ENCODE measurements at regions not wholly inside any gene's neighbourhood (a gene's known extent, or its start where the extent isn't known, plus 50 kb on each side); places are given as distances from the start of the nearest gene placed in this dataset.

- CTCF ChIA-PET (ENCODE audit: low intra/inter-chr PET ratio, low total read pairs) = no interaction called here
- H3K79me2 ChIP-seq (ENCODE audit: insufficient read depth, low read length) = no peaks in the 10 kb centered on the region
Measured at GRCh38 chr3:137282871-137283270, 325.1 kb downstream of the IL20RB start.

More at GRCh38 chr3:137282871-137283270, 325.1 kb downstream of the IL20RB start:
- no peaks in the 10 kb centered on the region for H3K4me1 ChIP-seq (ENCODE audit: insufficient read depth, low read length)
- in situ Hi-C loops (cut with HindIII; ENCODE audit: extremely low pct_ligation_motif_present, low pct_unique_long_range_greater_than_20kb) (no loop called here), intact Hi-C loops (cut with micrococcal nuclease; ENCODE audit: unreplicated experiment) (no loop called here)
- H2AFZ ChIP-seq (ENCODE audit: low read length) = no peak overlapping the region
- DNase-seq (ENCODE audit: low spot score) (no peak), FAIRE-seq (no peak), ATAC-seq (no peak)
- no peaks in the 10 kb centered on the region for H3K36me3 ChIP-seq (replicated peaks in 1 of 2; ENCODE audit: control insufficient read depth in 1 of 2, insufficient read depth in 2 of 2, low read length in 2 of 2)
- BruUV-seq (replicated peaks) = no TSS peak
- no peak overlapping the region for H3K4me3 ChIP-seq (replicated peaks in 1 of 3; ENCODE audit: insufficient read depth in 1 of 3, low read depth in 2 of 3, low read length in 3 of 3)
- H3K27ac ChIP-seq (ENCODE audit: extremely low read length, insufficient read depth, low read length) = no peak overlapping the region
- no peaks in the 10 kb centered on the region for H3K9me3 ChIP-seq (ENCODE audit: low read length)
- H3K9ac ChIP-seq (ENCODE audit: insufficient read depth, low read depth, low read length) = no peak overlapping the region
- POLR2A ChIA-PET = no interaction called here
- H3K4me2 ChIP-seq (ENCODE audit: low read depth, low read length) = no peak overlapping the region
- H4K20me1 ChIP-seq (ENCODE audit: insufficient read depth, low read length) = no peaks in the 10 kb centered on the region
- TF ChIP-seq, protein P1, sequence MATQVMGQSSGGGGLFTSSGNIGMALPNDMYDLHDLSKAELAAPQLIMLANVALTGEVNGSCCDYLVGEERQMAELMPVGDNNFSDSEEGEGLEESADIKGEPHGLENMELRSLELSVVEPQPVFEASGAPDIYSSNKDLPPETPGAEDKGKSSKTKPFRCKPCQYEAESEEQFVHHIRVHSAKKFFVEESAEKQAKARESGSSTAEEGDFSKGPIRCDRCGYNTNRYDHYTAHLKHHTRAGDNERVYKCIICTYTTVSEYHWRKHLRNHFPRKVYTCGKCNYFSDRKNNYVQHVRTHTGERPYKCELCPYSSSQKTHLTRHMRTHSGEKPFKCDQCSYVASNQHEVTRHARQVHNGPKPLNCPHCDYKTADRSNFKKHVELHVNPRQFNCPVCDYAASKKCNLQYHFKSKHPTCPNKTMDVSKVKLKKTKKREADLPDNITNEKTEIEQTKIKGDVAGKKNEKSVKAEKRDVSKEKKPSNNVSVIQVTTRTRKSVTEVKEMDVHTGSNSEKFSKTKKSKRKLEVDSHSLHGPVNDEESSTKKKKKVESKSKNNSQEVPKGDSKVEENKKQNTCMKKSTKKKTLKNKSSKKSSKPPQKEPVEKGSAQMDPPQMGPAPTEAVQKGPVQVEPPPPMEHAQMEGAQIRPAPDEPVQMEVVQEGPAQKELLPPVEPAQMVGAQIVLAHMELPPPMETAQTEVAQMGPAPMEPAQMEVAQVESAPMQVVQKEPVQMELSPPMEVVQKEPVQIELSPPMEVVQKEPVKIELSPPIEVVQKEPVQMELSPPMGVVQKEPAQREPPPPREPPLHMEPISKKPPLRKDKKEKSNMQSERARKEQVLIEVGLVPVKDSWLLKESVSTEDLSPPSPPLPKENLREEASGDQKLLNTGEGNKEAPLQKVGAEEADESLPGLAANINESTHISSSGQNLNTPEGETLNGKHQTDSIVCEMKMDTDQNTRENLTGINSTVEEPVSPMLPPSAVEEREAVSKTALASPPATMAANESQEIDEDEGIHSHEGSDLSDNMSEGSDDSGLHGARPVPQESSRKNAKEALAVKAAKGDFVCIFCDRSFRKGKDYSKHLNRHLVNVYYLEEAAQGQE (IDR thresholded peaks at IDR 0.05; ENCODE audit: borderline replicate concordance in 1 of 2, low read depth in 1 of 2, low read length in 2 of 2) = no peak
- TF ChIP-seq RAD21 (CRISPR knock-in tag; IDR thresholded peaks at IDR 0.05) (no peak), ZNF484 (CRISPR knock-in tag; IDR thresholded peaks at IDR 0.05; ENCODE audit: borderline replicate concordance, low read depth) (no peak), CAMTA2 (CRISPR knock-in tag; IDR thresholded peaks at IDR 0.05; ENCODE audit: borderline replicate concordance) (no peak), ZFYVE20 (CRISPR knock-in tag; IDR thresholded peaks at IDR 0.05; ENCODE audit: borderline replicate concordance, low read depth) (no peak), ZFX (CRISPR knock-in tag; IDR thresholded peaks at IDR 0.05; ENCODE audit: low read depth) (no peak), KLF12 (CRISPR knock-in tag; IDR thresholded peaks at IDR 0.05; ENCODE audit: borderline replicate concordance) (no peak), SNAPC2 (CRISPR knock-in tag; IDR thresholded peaks at IDR 0.05) (no peak), ZSCAN31 (CRISPR knock-in tag; IDR thresholded peaks at IDR 0.05; ENCODE audit: low read depth) (no peak), ZNF432 (CRISPR knock-in tag; IDR thresholded peaks at IDR 0.05; ENCODE audit: borderline replicate concordance) (no peak)
- TF ChIP-seq, protein P2, sequence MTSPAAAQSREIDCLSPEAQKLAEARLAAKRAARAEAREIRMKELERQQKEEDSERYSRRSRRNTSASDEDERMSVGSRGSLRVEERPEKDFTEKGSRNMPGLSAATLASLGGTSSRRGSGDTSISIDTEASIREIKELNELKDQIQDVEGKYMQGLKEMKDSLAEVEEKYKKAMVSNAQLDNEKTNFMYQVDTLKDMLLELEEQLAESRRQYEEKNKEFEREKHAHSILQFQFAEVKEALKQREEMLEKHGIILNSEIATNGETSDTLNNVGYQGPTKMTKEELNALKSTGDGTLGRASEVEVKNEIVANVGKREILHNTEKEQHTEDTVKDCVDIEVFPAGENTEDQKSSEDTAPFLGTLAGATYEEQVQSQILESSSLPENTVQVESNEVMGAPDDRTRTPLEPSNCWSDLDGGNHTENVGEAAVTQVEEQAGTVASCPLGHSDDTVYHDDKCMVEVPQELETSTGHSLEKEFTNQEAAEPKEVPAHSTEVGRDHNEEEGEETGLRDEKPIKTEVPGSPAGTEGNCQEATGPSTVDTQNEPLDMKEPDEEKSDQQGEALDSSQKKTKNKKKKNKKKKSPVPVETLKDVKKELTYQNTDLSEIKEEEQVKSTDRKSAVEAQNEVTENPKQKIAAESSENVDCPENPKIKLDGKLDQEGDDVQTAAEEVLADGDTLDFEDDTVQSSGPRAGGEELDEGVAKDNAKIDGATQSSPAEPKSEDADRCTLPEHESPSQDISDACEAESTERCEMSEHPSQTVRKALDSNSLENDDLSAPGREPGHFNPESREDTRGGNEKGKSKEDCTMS (CRISPR knock-in tag; conservative IDR thresholded peaks at IDR 0.05) = no peak
- TF ChIP-seq, protein P3, sequence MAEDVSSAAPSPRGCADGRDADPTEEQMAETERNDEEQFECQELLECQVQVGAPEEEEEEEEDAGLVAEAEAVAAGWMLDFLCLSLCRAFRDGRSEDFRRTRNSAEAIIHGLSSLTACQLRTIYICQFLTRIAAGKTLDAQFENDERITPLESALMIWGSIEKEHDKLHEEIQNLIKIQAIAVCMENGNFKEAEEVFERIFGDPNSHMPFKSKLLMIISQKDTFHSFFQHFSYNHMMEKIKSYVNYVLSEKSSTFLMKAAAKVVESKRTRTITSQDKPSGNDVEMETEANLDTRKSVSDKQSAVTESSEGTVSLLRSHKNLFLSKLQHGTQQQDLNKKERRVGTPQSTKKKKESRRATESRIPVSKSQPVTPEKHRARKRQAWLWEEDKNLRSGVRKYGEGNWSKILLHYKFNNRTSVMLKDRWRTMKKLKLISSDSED (CRISPR knock-in tag; IDR thresholded peaks at IDR 0.05) = no peak
- TF ChIP-seq, protein P4, sequence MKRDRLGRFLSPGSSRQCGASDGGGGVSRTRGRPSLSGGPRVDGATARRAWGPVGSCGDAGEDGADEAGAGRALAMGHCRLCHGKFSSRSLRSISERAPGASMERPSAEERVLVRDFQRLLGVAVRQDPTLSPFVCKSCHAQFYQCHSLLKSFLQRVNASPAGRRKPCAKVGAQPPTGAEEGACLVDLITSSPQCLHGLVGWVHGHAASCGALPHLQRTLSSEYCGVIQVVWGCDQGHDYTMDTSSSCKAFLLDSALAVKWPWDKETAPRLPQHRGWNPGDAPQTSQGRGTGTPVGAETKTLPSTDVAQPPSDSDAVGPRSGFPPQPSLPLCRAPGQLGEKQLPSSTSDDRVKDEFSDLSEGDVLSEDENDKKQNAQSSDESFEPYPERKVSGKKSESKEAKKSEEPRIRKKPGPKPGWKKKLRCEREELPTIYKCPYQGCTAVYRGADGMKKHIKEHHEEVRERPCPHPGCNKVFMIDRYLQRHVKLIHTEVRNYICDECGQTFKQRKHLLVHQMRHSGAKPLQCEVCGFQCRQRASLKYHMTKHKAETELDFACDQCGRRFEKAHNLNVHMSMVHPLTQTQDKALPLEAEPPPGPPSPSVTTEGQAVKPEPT (CRISPR knock-in tag; IDR thresholded peaks at IDR 0.05; ENCODE audit: low read depth) = no peak
- H3K27me3 ChIP-seq (ENCODE audit: control insufficient read depth in 1 of 2, insufficient read depth in 2 of 2, low read length in 2 of 2) = no peaks in the 10 kb centered on the region

All from HepG2 (cell line).